ENCODE measurements at regions not wholly inside any gene's neighbourhood (a gene's known extent, or its start where the extent isn't known, plus 50 kb on each side); places are given as distances from the start of the nearest gene placed in this dataset.

GRCh38 chr6:4303638-4304037 is 168.3 kb upstream of the ECI2 start:
- Histone ChIP-seq H3K79me2 (ENCODE audit: insufficient read depth, low read length) (no peaks in the 10 kb centered on the region), H3K4me1 (ENCODE audit: insufficient read depth, low read length, severe bottlenecking) (no peaks in the 10 kb centered on the region), H3K27me3 (ENCODE audit: insufficient read depth, low read length) (no peaks in the 10 kb centered on the region), H3K9ac (ENCODE audit: low read length) (no peak overlapping the region), H3K4me3 (ENCODE audit: low read depth, low read length, poor library complexity, severe bottlenecking) (no peak overlapping the region), H3K4me2 (ENCODE audit: low read length) (no peak overlapping the region), H3K9me2 (ENCODE audit: low read depth, low read length) (no peaks in the 10 kb centered on the region), H3F3A (ENCODE audit: insufficient read depth, low read length) (no peaks in the 10 kb centered on the region), H3K36me3 (ENCODE audit: insufficient read depth, low read length) (no peaks in the 10 kb centered on the region), H3K27ac (ENCODE audit: low read depth, low read length, poor library complexity, severe bottlenecking) (no peak overlapping the region), H2AFZ (ENCODE audit: low read length) (no peak overlapping the region), H3K9me3 (ENCODE audit: low read length) (no peaks in the 10 kb centered on the region), H4K20me1 (ENCODE audit: insufficient read depth, low read length) (no peaks in the 10 kb centered on the region)
- TF ChIP-seq CTCF (IDR thresholded peaks at IDR 0.05; ENCODE audit: low read length), result no peak
- TF ChIP-seq EZH2 (IDR thresholded peaks at IDR 0.05; ENCODE audit: borderline replicate concordance, low read length), result no peak

GRCh38 chr6:4302524-4302923 is 167.1 kb upstream of the ECI2 start:
- H3K27ac ChIP-seq (ENCODE audit: low read depth, low read length, poor library complexity, severe bottlenecking), result no peak overlapping the region
- no peaks in the 10 kb centered on the region for H3K4me1 ChIP-seq (ENCODE audit: insufficient read depth, low read length, severe bottlenecking)
- H3K79me2 ChIP-seq (ENCODE audit: insufficient read depth, low read length), result no peaks in the 10 kb centered on the region
- no peak overlapping the region for H3K4me2 ChIP-seq (ENCODE audit: low read length)
- H4K20me1 ChIP-seq (ENCODE audit: insufficient read depth, low read length), result no peaks in the 10 kb centered on the region
- H3F3A ChIP-seq (ENCODE audit: insufficient read depth, low read length), result no peaks in the 10 kb centered on the region
- H3K9me2 ChIP-seq (ENCODE audit: low read depth, low read length), result no peaks in the 10 kb centered on the region
- H3K27me3 ChIP-seq (ENCODE audit: insufficient read depth, low read length), result no peaks in the 10 kb centered on the region
- H2AFZ ChIP-seq (ENCODE audit: low read length), result no peak overlapping the region
- no peaks in the 10 kb centered on the region for H3K9me3 ChIP-seq (ENCODE audit: low read length)
- H3K36me3 ChIP-seq (ENCODE audit: insufficient read depth, low read length), result no peaks in the 10 kb centered on the region
- TF ChIP-seq CTCF (IDR thresholded peaks at IDR 0.05; ENCODE audit: low read length) (no peak), EZH2 (IDR thresholded peaks at IDR 0.05; ENCODE audit: borderline replicate concordance, low read length) (no peak)
- no peak overlapping the region for H3K9ac ChIP-seq (ENCODE audit: low read length)
- H3K4me3 ChIP-seq (ENCODE audit: low read depth, low read length, poor library complexity, severe bottlenecking), result no peak overlapping the region

GRCh38 chr6:4301871-4302270 is 166.5 kb upstream of the ECI2 start:
- no peaks in the 10 kb centered on the region for H3K36me3 ChIP-seq (ENCODE audit: insufficient read depth, low read length)
- no peaks in the 10 kb centered on the region for H3K9me2 ChIP-seq (ENCODE audit: low read depth, low read length)
- no peaks in the 10 kb centered on the region for H3K4me1 ChIP-seq (ENCODE audit: insufficient read depth, low read length, severe bottlenecking)
- H4K20me1 ChIP-seq (ENCODE audit: insufficient read depth, low read length), result no peaks in the 10 kb centered on the region
- no peak overlapping the region for H3K4me3 ChIP-seq (ENCODE audit: low read depth, low read length, poor library complexity, severe bottlenecking)
- no peak overlapping the region for H3K4me2 ChIP-seq (ENCODE audit: low read length)
- no peaks in the 10 kb centered on the region for H3K79me2 ChIP-seq (ENCODE audit: insufficient read depth, low read length)
- H3K27me3 ChIP-seq (ENCODE audit: insufficient read depth, low read length), result no peaks in the 10 kb centered on the region
- H3F3A ChIP-seq (ENCODE audit: insufficient read depth, low read length), result no peaks in the 10 kb centered on the region
- no peak overlapping the region for H3K27ac ChIP-seq (ENCODE audit: low read depth, low read length, poor library complexity, severe bottlenecking)
- H2AFZ ChIP-seq (ENCODE audit: low read length), result no peak overlapping the region
- no peak for TF ChIP-seq EZH2 (IDR thresholded peaks at IDR 0.05; ENCODE audit: borderline replicate concordance, low read length)
- TF ChIP-seq CTCF (IDR thresholded peaks at IDR 0.05; ENCODE audit: low read length), result no peak
- H3K9ac ChIP-seq (ENCODE audit: low read length), result no peak overlapping the region
- H3K9me3 ChIP-seq (ENCODE audit: low read length), result no peaks in the 10 kb centered on the region

All from OCI-LY1 (cell line).